ENCODE measurements at regions not wholly inside any gene's neighbourhood (a gene's known extent, or its start where the extent isn't known, plus 50 kb on each side); places are given as distances from the start of the nearest gene placed in this dataset.
"Not testable (repeated sequence)": the region's sequence is repeated elsewhere in the genome, so short reads cannot be mapped to it uniquely, and the experiment has no call there.

GRCh38 chr3:82378392-82378791, 616.9 kb upstream of the GBE1 start:
- DNase-seq: no peak

GRCh38 chr3:82376883-82377282, 615.4 kb upstream of the GBE1 start:
- DNase-seq: no peak

- DNase-seq: not testable (repeated sequence)
These were observed 612.4 kb upstream of the GBE1 start for GRCh38 chr3:82373833-82374232.

GRCh38 chr3:82364827-82365226, 603.4 kb upstream of the GBE1 start:
- DNase-seq: no peak

GRCh38 chr3:82363131-82363530, 601.7 kb upstream of the GBE1 start:
- DNase-seq: no peak

GRCh38 chr3:82355228-82355627, 593.8 kb upstream of the GBE1 start:
- no peak for DNase-seq

GRCh38 chr3:82354228-82354627, 592.8 kb upstream of the GBE1 start:
- DNase-seq: no peak

- no peak for DNase-seq
These were observed 592.1 kb upstream of the GBE1 start for GRCh38 chr3:82353306-82354171.

GRCh38 chr3:82347585-82347984, 586.1 kb upstream of the GBE1 start:
- no peak for DNase-seq

GRCh38 chr3:82342521-82342920, 581.1 kb upstream of the GBE1 start:
- no peak for DNase-seq

GRCh38 chr3:82329300-82329699, 567.9 kb upstream of the GBE1 start:
- no peak for DNase-seq

GRCh38 chr3:82311901-82312300, 550.5 kb upstream of the GBE1 start:
- no peak for DNase-seq

GRCh38 chr3:82308755-82309154, 547.3 kb upstream of the GBE1 start:
- DNase-seq: no peak

- no peak for DNase-seq
These were observed 544.7 kb upstream of the GBE1 start for GRCh38 chr3:82306189-82306588.

- DNase-seq: no peak
These were observed 533.2 kb upstream of the GBE1 start for GRCh38 chr3:82294609-82295008.

- no peak for DNase-seq
These were observed 532.4 kb upstream of the GBE1 start for GRCh38 chr3:82293867-82294266.

GRCh38 chr3:82293435-82293834, 532.0 kb upstream of the GBE1 start:
- no peak for DNase-seq

GRCh38 chr3:82287562-82287961, 526.1 kb upstream of the GBE1 start:
- no peak for DNase-seq

- DNase-seq: no peak
These were observed 519.8 kb upstream of the GBE1 start for GRCh38 chr3:82281205-82281604.

- no peak for DNase-seq
These were observed 515.5 kb upstream of the GBE1 start for GRCh38 chr3:82276992-82277391.

GRCh38 chr3:82274897-82275296, 513.5 kb upstream of the GBE1 start:
- no peak for DNase-seq

- DNase-seq: no peak
These were observed 504.3 kb upstream of the GBE1 start for GRCh38 chr3:82265747-82266146.

GRCh38 chr3:82262193-82262592, 500.7 kb upstream of the GBE1 start:
- DNase-seq: no peak

GRCh38 chr3:82261637-82262036, 500.2 kb upstream of the GBE1 start:
- no peak for DNase-seq

- no peak for DNase-seq
These were observed 499.6 kb upstream of the GBE1 start for GRCh38 chr3:82261013-82261412.

Data from GDM1 (cell line).